Cardiac fibroblast (primary cell): ENCODE measurements at regions not wholly inside any gene's neighbourhood (a gene's known extent, or its start where the extent isn't known, plus 50 kb on each side); places are given as distances from the start of the nearest gene placed in this dataset.

Experiments used
- DNase-seq, 2 donors: peaks; one replicate each; pipeline versions ENCODE4 v3.0.0 to v3.0.0-alpha.2; 2010; ENCODE audit warnings: low read depth in 2 of 2
- H3K4me3 ChIP-seq, 2 donors: replicated peaks in 1 of 2; 1 replicate in 1 of 2; 2 replicates in 1 of 2; pipeline ENCODE4 v1.5.1; 2011; ENCODE audit warnings: low read depth in 2 of 2, low read length in 2 of 2, mild to moderate bottlenecking in 2 of 2, moderate library complexity in 1 of 2
- CTCF ChIP-seq: IDR thresholded peaks from one replicate; pipeline ENCODE4 v1.5.1; 2011; ENCODE audit warnings: low read depth, mild to moderate bottlenecking, low read length, inconsistent platforms

DNA sequence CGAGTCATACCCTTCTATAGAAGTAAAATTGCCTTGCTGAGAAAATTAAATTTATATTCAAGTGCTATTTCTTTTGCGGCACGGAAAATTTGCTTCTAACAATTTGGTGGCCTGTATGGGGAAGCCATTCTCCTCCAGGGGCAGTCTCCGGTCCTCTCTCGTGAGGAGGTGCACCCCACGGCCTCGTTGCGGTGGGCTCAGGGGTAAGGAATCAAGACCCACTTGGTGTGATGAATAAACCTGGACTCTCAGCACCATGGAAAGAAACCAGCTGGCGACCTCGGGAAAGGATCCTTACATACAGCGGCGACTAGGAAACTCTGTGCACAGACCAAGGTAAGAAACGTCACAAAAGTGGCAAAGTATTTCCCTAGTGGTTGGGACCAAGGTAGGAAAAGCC, 252.9 kb downstream of the DPY19L2 start:
- H3K4me3 ChIP-seq: no peak overlapping the region
- no peak for DNase-seq
- no peak for TF ChIP-seq CTCF

- no peak overlapping the region for H3K4me3 ChIP-seq
- no peak for TF ChIP-seq CTCF
- DNase-seq: peak in 1 of 2 donors; percentile 13
Measured at GRCh38 chr12:63410197-63410596, 258.1 kb downstream of the DPY19L2 start.

DNA sequence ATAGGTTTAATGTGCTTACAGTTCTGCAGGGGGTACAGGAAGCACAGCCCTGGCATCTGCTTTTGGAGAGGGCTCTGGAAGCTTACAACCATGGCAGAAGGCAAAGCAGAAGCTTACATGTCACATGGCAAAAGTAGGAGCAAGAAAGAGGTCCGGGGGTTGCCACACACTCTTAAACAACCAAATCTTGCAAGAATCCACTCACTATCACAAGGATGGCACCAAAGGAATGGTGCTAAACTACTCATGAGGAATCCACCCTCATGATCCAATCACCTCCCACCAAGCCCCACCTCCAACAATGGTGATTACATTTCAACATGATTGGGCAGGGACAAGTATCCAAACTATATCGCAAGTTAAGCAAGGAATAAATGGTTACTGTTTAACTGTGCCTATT, 255.8 kb upstream of the AVPR1A start:
- no peak overlapping the region for H3K4me3 ChIP-seq
- DNase-seq: no peak
- TF ChIP-seq CTCF: no peak

DNA sequence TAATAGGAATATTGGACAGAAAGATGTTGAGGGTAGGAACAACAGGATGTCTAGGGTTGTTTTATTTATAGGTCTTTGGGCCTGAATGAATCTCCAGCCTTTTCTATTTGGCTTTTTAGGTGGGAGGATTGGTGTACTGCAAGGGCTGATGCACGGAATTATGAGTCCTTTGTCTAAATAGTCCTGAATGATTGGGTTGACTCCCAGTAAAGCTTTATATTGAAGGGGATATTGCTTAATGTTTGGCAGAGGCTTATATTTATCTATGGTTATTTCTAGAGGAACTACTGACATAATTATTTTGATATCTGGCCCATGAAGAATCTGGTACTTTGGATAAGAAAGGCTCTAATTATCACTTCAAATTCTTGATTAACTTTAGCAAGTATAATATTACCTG, 253.6 kb upstream of the AVPR1A start:
- no peak overlapping the region for H3K4me3 ChIP-seq
- peak in 1 of 2 donors; percentile 23 for DNase-seq
- TF ChIP-seq CTCF: no peak

DNA sequence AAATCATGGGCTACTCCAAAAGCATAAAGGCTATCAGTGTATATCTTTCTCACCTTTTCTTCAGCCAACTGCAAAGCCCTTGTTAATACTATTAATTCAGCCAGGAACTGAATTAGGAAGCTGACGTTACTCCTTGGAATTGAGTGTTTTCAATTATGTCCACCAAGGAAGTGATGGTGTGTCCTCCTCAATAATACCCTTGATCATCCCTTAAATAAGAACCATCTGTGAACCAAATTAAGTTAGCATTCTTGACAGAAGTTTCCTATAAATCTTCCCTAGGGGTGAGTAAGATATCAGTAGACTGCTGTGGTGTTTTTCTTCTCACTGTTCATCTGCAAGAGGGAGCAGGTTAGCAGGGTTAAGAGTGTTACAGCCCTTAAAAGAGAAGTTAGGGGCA, 252.3 kb upstream of the AVPR1A start:
- H3K4me3 ChIP-seq: no peak overlapping the region
- DNase-seq: no peak
- TF ChIP-seq CTCF: no peak

- DNase-seq: peak; percentile 22 to 92
- TF ChIP-seq CTCF: no peak
Measured at GRCh38 chr12:63400718-63401117, 249.7 kb upstream of the AVPR1A start.

DNA sequence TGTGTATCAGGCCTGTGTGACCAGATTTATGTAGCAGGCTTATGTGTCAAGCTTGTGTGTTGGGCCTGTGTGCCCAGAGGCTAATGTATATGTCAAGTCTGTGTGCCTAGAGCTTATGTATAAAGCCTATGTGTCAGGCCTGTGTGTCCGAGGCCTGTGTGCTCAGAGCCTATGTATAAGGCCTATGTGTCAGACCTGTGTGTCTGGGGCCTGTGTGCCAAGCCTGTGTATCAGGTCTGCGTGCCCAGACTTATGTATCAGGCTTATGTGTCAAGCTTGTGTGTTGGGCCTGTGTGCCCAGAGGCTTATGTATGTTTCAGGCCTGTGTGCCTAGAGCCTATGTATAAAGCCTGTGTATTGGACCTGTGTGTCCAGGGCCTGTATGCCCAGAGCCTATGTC, 249.3 kb upstream of the AVPR1A start:
- DNase-seq: no peak
- no peak for TF ChIP-seq CTCF
- no peak overlapping the region for H3K4me3 ChIP-seq

More at GRCh38 chr12:63400718-63401117, 249.7 kb upstream of the AVPR1A start:
- no peak overlapping the region for H3K4me3 ChIP-seq
